ENCODE measurements at regions not wholly inside any gene's neighbourhood (a gene's known extent, or its start where the extent isn't known, plus 50 kb on each side); places are given as distances from the start of the nearest gene placed in this dataset.

DNA sequence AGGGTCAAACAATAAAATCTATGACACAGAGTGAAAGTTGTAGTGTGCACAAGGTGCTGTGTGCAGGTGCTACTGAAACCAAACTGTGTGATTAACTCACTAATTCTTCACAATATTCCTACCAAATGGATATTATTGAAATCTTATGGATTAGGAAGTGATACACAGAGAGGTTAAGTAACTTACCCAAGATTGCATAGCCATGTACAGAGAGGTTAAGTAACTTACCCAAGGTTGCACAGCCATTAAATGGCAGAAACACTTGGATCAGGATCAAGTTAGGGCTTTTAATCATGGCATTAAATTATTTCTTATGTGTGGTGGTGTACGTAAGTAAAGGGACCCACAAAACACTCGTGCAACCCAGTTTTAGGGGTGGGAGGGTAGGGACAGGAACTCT, 771.4 kb downstream of the AACS start:
- TF ChIP-seq POLR2A (IDR thresholded peaks at IDR 0.05) (no peak), POLR2AphosphoS5 (IDR thresholded peaks at IDR 0.05) (no peak)
- TF ChIP-seq, protein P1, sequence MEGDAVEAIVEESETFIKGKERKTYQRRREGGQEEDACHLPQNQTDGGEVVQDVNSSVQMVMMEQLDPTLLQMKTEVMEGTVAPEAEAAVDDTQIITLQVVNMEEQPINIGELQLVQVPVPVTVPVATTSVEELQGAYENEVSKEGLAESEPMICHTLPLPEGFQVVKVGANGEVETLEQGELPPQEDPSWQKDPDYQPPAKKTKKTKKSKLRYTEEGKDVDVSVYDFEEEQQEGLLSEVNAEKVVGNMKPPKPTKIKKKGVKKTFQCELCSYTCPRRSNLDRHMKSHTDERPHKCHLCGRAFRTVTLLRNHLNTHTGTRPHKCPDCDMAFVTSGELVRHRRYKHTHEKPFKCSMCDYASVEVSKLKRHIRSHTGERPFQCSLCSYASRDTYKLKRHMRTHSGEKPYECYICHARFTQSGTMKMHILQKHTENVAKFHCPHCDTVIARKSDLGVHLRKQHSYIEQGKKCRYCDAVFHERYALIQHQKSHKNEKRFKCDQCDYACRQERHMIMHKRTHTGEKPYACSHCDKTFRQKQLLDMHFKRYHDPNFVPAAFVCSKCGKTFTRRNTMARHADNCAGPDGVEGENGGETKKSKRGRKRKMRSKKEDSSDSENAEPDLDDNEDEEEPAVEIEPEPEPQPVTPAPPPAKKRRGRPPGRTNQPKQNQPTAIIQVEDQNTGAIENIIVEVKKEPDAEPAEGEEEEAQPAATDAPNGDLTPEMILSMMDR (IDR thresholded peaks at IDR 0.05 in 8 of 11, conservative IDR thresholded peaks at IDR 0.05 in 3 of 11): no peak
